ENCODE measurements at regions not wholly inside any gene's neighbourhood (a gene's known extent, or its start where the extent isn't known, plus 50 kb on each side); places are given as distances from the start of the nearest gene placed in this dataset.

DNA sequence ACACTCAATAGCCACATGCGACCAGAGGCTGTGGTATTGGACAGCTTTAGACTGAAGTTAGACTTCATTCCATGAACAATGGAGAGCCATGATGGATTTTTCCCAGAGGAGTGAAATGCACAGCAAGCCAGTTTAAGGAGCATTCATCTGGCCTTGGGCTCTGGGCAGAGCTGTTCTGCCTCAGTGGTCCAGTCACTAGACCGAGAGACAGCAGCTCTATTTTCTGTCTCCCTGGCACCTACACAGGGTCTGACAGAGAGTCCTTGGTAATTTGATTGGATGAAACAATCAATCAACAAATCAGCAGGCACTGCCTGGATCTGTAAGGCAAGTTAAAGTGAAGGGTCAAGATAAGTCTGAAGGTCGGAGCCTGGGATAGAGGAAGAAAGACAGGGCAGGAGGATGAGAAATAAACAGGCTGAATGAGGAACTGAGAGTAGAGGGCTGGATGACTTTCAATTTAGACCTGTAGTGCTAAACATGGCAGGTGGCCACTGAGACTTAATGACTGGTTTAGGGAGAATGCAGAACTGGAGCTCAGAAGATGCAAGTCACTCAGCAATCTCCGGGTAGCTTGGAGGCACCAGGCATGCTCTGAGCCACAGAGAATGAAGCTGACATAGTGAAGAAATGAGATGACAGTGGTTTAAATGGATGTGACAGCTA lies 98.5 kb upstream of the SLC25A36 start:
- ATAC-seq, result no peak
- TF ChIP-seq GLIS3 (CRISPR knock-in tag; IDR thresholded peaks at IDR 0.05) (no peak), ZNF8 (CRISPR knock-in tag; IDR thresholded peaks at IDR 0.05) (no peak), CSDC2 (CRISPR knock-in tag; IDR thresholded peaks at IDR 0.05) (no peak), ZNF565 (CRISPR knock-in tag; conservative IDR thresholded peaks at IDR 0.05; ENCODE audit: low read depth) (no peak), PPARA (CRISPR knock-in tag; IDR thresholded peaks at IDR 0.05; ENCODE audit: borderline replicate concordance) (no peak), ZFP30 (CRISPR knock-in tag; IDR thresholded peaks at IDR 0.05) (no peak), ZC3H10 (CRISPR knock-in tag; IDR thresholded peaks at IDR 0.05) (no peak), ARNTL (CRISPR knock-in tag; IDR thresholded peaks at IDR 0.05; ENCODE audit: borderline replicate concordance, low read depth) (no peak), TCF4 (CRISPR knock-in tag; IDR thresholded peaks at IDR 0.05; ENCODE audit: borderline replicate concordance) (no peak), SNAI2 (CRISPR knock-in tag; IDR thresholded peaks at IDR 0.05) (no peak), ISL1 (CRISPR knock-in tag; IDR thresholded peaks at IDR 0.05) (no peak), TOX (CRISPR knock-in tag; IDR thresholded peaks at IDR 0.05; ENCODE audit: borderline replicate concordance) (no peak), ZFP3 (CRISPR knock-in tag; IDR thresholded peaks at IDR 0.05) (no peak), RARB (CRISPR knock-in tag; IDR thresholded peaks at IDR 0.05) (no peak), BACH2 (CRISPR knock-in tag; IDR thresholded peaks at IDR 0.05; ENCODE audit: borderline replicate concordance) (no peak)
- TF ChIP-seq, protein P1, sequence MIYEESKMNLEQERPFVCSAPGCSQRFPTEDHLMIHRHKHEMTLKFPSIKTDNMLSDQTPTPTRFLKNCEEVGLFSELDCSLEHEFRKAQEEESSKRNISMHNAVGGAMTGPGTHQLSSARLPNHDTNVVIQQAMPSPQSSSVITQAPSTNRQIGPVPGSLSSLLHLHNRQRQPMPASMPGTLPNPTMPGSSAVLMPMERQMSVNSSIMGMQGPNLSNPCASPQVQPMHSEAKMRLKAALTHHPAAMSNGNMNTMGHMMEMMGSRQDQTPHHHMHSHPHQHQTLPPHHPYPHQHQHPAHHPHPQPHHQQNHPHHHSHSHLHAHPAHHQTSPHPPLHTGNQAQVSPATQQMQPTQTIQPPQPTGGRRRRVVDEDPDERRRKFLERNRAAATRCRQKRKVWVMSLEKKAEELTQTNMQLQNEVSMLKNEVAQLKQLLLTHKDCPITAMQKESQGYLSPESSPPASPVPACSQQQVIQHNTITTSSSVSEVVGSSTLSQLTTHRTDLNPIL (CRISPR knock-in tag; IDR thresholded peaks at IDR 0.05; ENCODE audit: low read depth), result no peak
- TF ChIP-seq, protein P2, sequence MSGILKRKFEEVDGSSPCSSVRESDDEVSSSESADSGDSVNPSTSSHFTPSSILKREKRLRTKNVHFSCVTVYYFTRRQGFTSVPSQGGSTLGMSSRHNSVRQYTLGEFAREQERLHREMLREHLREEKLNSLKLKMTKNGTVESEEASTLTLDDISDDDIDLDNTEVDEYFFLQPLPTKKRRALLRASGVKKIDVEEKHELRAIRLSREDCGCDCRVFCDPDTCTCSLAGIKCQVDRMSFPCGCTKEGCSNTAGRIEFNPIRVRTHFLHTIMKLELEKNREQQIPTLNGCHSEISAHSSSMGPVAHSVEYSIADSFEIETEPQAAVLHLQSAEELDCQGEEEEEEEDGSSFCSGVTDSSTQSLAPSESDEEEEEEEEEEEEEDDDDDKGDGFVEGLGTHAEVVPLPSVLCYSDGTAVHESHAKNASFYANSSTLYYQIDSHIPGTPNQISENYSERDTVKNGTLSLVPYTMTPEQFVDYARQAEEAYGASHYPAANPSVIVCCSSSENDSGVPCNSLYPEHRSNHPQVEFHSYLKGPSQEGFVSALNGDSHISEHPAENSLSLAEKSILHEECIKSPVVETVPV (CRISPR knock-in tag; IDR thresholded peaks at IDR 0.05), result no peak
- TF ChIP-seq, protein P3, sequence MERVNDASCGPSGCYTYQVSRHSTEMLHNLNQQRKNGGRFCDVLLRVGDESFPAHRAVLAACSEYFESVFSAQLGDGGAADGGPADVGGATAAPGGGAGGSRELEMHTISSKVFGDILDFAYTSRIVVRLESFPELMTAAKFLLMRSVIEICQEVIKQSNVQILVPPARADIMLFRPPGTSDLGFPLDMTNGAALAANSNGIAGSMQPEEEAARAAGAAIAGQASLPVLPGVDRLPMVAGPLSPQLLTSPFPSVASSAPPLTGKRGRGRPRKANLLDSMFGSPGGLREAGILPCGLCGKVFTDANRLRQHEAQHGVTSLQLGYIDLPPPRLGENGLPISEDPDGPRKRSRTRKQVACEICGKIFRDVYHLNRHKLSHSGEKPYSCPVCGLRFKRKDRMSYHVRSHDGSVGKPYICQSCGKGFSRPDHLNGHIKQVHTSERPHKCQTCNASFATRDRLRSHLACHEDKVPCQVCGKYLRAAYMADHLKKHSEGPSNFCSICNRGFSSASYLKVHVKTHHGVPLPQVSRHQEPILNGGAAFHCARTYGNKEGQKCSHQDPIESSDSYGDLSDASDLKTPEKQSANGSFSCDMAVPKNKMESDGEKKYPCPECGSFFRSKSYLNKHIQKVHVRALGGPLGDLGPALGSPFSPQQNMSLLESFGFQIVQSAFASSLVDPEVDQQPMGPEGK (CRISPR knock-in tag; IDR thresholded peaks at IDR 0.05; ENCODE audit: borderline replicate concordance), result no peak
- TF ChIP-seq, protein P4, sequence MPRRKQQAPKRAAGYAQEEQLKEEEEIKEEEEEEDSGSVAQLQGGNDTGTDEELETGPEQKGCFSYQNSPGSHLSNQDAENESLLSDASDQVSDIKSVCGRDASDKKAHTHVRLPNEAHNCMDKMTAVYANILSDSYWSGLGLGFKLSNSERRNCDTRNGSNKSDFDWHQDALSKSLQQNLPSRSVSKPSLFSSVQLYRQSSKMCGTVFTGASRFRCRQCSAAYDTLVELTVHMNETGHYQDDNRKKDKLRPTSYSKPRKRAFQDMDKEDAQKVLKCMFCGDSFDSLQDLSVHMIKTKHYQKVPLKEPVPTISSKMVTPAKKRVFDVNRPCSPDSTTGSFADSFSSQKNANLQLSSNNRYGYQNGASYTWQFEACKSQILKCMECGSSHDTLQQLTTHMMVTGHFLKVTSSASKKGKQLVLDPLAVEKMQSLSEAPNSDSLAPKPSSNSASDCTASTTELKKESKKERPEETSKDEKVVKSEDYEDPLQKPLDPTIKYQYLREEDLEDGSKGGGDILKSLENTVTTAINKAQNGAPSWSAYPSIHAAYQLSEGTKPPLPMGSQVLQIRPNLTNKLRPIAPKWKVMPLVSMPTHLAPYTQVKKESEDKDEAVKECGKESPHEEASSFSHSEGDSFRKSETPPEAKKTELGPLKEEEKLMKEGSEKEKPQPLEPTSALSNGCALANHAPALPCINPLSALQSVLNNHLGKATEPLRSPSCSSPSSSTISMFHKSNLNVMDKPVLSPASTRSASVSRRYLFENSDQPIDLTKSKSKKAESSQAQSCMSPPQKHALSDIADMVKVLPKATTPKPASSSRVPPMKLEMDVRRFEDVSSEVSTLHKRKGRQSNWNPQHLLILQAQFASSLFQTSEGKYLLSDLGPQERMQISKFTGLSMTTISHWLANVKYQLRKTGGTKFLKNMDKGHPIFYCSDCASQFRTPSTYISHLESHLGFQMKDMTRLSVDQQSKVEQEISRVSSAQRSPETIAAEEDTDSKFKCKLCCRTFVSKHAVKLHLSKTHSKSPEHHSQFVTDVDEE (CRISPR knock-in tag; IDR thresholded peaks at IDR 0.05), result no peak

DNA sequence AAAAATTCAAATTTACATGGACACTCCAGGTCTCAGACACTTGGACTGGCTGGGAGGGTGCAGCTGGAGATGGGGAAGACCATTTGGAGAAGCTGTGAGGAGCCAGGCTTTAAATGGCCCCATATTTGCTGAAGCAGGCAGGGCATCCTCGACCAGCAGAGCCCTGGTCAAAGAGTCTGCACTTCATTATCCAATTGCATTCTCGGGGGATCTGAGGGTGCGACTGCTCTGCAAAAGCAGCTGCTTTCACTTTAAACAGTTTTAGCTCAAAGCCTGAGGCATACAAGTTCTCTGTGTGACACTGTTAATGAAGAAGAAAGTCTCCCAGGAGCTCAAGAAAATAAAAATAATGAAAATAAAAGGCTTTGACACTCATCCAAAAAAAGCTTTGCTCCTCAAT lies 98.0 kb upstream of the SLC25A36 start:
- ATAC-seq, result no peak
- TF ChIP-seq ZNF70 (CRISPR knock-in tag; IDR thresholded peaks at IDR 0.05), result no peak

DNA sequence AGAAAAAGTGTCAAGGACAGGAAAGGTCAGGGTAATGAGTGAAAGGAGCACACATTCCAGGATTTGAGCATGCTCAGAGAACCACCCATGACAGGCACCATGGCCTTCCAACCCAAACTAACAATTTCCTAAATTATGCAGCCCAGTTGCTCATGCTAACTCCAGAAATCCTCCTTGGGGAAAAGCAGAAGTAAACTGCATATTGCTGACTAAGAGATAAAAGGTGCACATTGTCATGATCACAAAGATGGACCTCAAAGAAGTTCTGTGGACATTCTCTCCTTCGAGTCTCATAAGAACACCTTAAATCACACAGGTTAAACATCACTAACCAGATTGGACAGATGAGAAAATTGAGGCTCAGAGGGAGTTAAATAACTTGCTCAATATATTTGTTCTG lies 97.6 kb upstream of the SLC25A36 start:
- no peak for TF ChIP-seq ISL1 (CRISPR knock-in tag; IDR thresholded peaks at IDR 0.05)
- TF ChIP-seq TOX (CRISPR knock-in tag; IDR thresholded peaks at IDR 0.05; ENCODE audit: borderline replicate concordance), result no peak
- TF ChIP-seq ZNF8 (CRISPR knock-in tag; IDR thresholded peaks at IDR 0.05), result no peak
- TF ChIP-seq, protein P3 (CRISPR knock-in tag; IDR thresholded peaks at IDR 0.05; ENCODE audit: borderline replicate concordance), result no peak
- ATAC-seq, result no peak

Measured in SK-N-SH treated with all-trans-retinoic acid at 6 μM for 48 hours (cell line).